OCI-LY1 (cell line): ENCODE measurements at regions not wholly inside any gene's neighbourhood (a gene's known extent, or its start where the extent isn't known, plus 50 kb on each side); places are given as distances from the start of the nearest gene placed in this dataset.

Experiments
- H2AFZ ChIP-seq: fragments of 200-600 bp; sonication (generic), shearing (Covaris generic); 2 replicates; pipeline ENCODE4 v1.6.0; 2014; ENCODE audit warnings: antibody characterized with exemption, mild to moderate bottlenecking, low read length
- H3F3A ChIP-seq: fragments of 200-600 bp; sonication (generic), shearing (Covaris generic); 2 replicates; pipeline ENCODE4 v1.6.0; 2014; ENCODE audit warnings: mild to moderate bottlenecking, antibody characterized with exemption, low read length, moderate library complexity; ENCODE audit not compliant: insufficient read depth
- H3K27ac ChIP-seq: fragments of 200-600 bp; sonication (generic); 2 replicates; pipeline ENCODE4 v1.5.1; 2014; ENCODE audit warnings: low read length, mixed run types, mild to moderate bottlenecking, low read depth; ENCODE audit not compliant: poor library complexity, severe bottlenecking
- H3K27me3 ChIP-seq: fragments of 200-600 bp; sonication (generic); 2 replicates; pipeline ENCODE4 v1.6.0; 2014; ENCODE audit warnings: antibody characterized with exemption, mild to moderate bottlenecking, low read length, moderate library complexity; ENCODE audit not compliant: insufficient read depth
- H3K36me3 ChIP-seq: fragments of 200-600 bp; sonication (generic); 2 replicates; pipeline ENCODE4 v1.6.1; 2014; ENCODE audit warnings: mild to moderate bottlenecking, antibody characterized with exemption, low read length, moderate library complexity, mixed read lengths; ENCODE audit not compliant: insufficient read depth
- H3K4me1 ChIP-seq: fragments of 200-600 bp; sonication (generic); 2 replicates; pipeline ENCODE4 v1.5.1; 2014; ENCODE audit warnings: mild to moderate bottlenecking, low read length, moderate library complexity; ENCODE audit not compliant: insufficient read depth, severe bottlenecking
- H3K4me2 ChIP-seq: fragments of 200-600 bp; sonication (generic), shearing (Covaris generic); 2 replicates; pipeline ENCODE4 v1.6.1; 2014; ENCODE audit warnings: low read length
- H3K4me3 ChIP-seq: fragments of 200-600 bp; sonication (generic); 2 replicates; pipeline ENCODE4 v1.5.1; 2014; ENCODE audit warnings: low read length, low read depth, mild to moderate bottlenecking, mixed read lengths; ENCODE audit not compliant: poor library complexity, severe bottlenecking
- H3K79me2 ChIP-seq: fragments of 200-600 bp; shearing (Covaris generic); 2 replicates; pipeline ENCODE4 v1.6.1; 2016; ENCODE audit warnings: mixed run types, low read length, mixed read lengths; ENCODE audit not compliant: insufficient read depth
- H3K9ac ChIP-seq: fragments of 200-600 bp; sonication (generic), shearing (Covaris generic); 2 replicates; pipeline ENCODE4 v1.6.1; 2014; ENCODE audit warnings: mild to moderate bottlenecking, low read length, mixed read lengths
- H3K9me2 ChIP-seq: fragments of 200-600 bp; sonication (generic), shearing (Covaris generic); 2 replicates; pipeline ENCODE4 v1.6.1; 2014; ENCODE audit warnings: low read depth, mild to moderate bottlenecking, low read length, mixed read lengths
- H3K9me3 ChIP-seq: fragments of 200-600 bp; shearing (Covaris generic); 2 replicates; pipeline ENCODE4 v1.6.1; 2014; ENCODE audit warnings: low read length, mixed read lengths
- H4K20me1 ChIP-seq: fragments of 200-600 bp; sonication (generic), shearing (Covaris generic); 2 replicates; pipeline ENCODE4 v1.6.0; 2016; ENCODE audit warnings: mild to moderate bottlenecking, low read length; ENCODE audit not compliant: insufficient read depth
- CTCF ChIP-seq: fragments of 200-600 bp; sonication (generic), shearing (Covaris generic); IDR thresholded peaks from 2 replicates; pipeline ENCODE4 v1.5.1; 2017; ENCODE audit warnings: mild to moderate bottlenecking, antibody characterized with exemption, low read length, moderate library complexity, mixed read lengths
- EZH2 ChIP-seq: fragments of 200-600 bp; sonication (generic), shearing (Covaris generic); IDR thresholded peaks from 2 replicates; pipeline ENCODE4 v1.8.0; 2017; ENCODE audit warnings: borderline replicate concordance, mixed run types, mild to moderate bottlenecking, antibody characterized with exemption, low read length, moderate library complexity, mixed read lengths

DNA sequence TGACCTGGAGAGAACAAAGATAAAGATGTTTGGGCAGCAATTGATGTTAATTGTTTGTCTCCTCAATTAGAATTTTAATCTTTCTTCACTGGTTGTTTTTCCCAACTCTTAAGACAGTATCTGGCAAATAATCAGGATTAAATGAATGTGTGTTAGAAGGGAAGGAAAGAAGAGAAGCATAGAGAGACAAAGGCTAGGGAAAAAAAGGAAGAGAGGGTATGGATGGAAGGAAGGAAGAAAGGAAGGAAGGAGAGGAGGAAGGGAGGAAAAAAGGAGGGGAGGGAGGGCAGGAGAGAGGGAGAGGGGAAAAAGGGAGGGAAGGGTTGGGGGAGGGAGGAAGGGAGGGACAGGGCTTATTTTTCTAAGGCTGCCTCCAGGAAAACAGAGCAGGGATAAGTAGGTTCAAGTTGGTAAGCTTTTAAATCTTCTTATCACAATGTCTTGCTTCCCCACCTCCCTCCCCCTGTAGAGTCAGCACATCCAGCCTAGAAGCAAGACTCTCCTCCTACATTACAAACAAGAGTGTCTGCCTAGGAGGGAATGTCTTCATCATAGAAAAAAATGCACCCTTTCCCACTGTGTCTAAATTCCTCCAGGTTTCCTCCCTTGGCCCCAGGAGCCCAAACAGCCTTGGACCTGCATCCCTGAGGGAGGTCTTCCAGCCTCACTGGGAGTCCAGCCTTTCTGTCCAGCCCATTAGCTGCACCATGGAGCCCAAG lies 447.8 kb upstream of the JARID2 start:
- no peaks in the 10 kb centered on the region for H3K4me1 ChIP-seq
- H3F3A ChIP-seq, result no peaks in the 10 kb centered on the region
- no peaks in the 10 kb centered on the region for H3K9me3 ChIP-seq
- H3K9me2 ChIP-seq, result no peaks in the 10 kb centered on the region
- no peak overlapping the region for H3K4me3 ChIP-seq
- no peak overlapping the region for H2AFZ ChIP-seq
- TF ChIP-seq EZH2, result no peak
- no peak for TF ChIP-seq CTCF
- no peak overlapping the region for H3K27ac ChIP-seq
- no peak overlapping the region for H3K9ac ChIP-seq
- H4K20me1 ChIP-seq, result no peaks in the 10 kb centered on the region
- no peak overlapping the region for H3K4me2 ChIP-seq
- peaks cover 4% of the 10 kb centered on the region; the same call in 1 of the 2 replicates for H3K27me3 ChIP-seq
- no peaks in the 10 kb centered on the region for H3K79me2 ChIP-seq
- no peaks in the 10 kb centered on the region for H3K36me3 ChIP-seq

- peaks cover 4% of the 10 kb centered on the region; the same call in 1 of the 2 replicates for H3K27me3 ChIP-seq
- H4K20me1 ChIP-seq, result no peaks in the 10 kb centered on the region
- no peaks in the 10 kb centered on the region for H3K36me3 ChIP-seq
- no peak overlapping the region for H3K9ac ChIP-seq
- no peak overlapping the region for H2AFZ ChIP-seq
- no peaks in the 10 kb centered on the region for H3K9me3 ChIP-seq
- no peak overlapping the region for H3K4me3 ChIP-seq
- H3K4me2 ChIP-seq, result no peak overlapping the region
- no peaks in the 10 kb centered on the region for H3F3A ChIP-seq
- TF ChIP-seq CTCF (no peak), EZH2 (no peak)
- no peak overlapping the region for H3K27ac ChIP-seq
- no peaks in the 10 kb centered on the region for H3K4me1 ChIP-seq
- no peaks in the 10 kb centered on the region for H3K9me2 ChIP-seq
- H3K79me2 ChIP-seq, result no peaks in the 10 kb centered on the region
Observed at GRCh38 chr6:14798594-14798982, 447.3 kb upstream of the JARID2 start.

DNA sequence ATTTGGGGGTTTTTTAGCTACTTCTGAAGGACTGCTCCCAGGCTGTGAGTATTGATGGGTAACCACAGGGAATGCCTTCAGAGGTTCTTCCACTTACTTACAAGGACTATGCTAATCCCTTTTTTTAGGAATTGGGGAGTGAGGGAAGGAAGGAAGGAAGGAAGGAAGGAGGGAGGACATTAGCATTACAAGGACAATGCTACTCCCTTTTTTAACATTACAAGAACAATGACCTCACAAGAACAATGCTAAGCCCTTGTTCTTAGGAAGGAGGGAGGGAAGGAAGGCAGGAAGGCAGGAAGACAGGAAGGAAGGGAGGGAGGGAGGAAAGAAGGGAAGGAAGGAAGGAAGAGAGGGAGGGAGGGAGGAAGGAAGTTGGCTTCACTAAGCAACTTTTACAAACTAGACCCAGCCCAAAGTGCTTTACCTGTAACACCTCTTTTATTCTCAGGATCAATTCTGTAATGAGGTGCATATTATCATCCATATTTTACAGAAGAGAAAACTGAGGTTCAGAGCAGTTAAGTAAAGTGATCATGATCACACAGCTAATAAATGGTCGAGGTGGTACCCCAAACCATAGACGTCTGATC lies 446.8 kb upstream of the JARID2 start:
- no peak overlapping the region for H3K9ac ChIP-seq
- peaks cover 4% of the 10 kb centered on the region; the same call in 1 of the 2 replicates for H3K27me3 ChIP-seq
- H3K79me2 ChIP-seq, result no peaks in the 10 kb centered on the region
- no peak for TF ChIP-seq CTCF
- TF ChIP-seq EZH2, result no peak
- H2AFZ ChIP-seq, result no peak overlapping the region
- H3K4me2 ChIP-seq, result no peak overlapping the region
- no peak overlapping the region for H3K27ac ChIP-seq
- no peaks in the 10 kb centered on the region for H4K20me1 ChIP-seq
- H3K4me1 ChIP-seq, result no peaks in the 10 kb centered on the region
- H3K9me3 ChIP-seq, result no peaks in the 10 kb centered on the region
- no peaks in the 10 kb centered on the region for H3K9me2 ChIP-seq
- H3F3A ChIP-seq, result no peaks in the 10 kb centered on the region
- no peak overlapping the region for H3K4me3 ChIP-seq
- no peaks in the 10 kb centered on the region for H3K36me3 ChIP-seq
